ENCODE measurements at regions not wholly inside any gene's neighbourhood (a gene's known extent, or its start where the extent isn't known, plus 50 kb on each side); places are given as distances from the start of the nearest gene placed in this dataset.
"Not testable (repeated sequence)": the region's sequence is repeated elsewhere in the genome, so short reads cannot be mapped to it uniquely, and the experiment has no call there.

DNA sequence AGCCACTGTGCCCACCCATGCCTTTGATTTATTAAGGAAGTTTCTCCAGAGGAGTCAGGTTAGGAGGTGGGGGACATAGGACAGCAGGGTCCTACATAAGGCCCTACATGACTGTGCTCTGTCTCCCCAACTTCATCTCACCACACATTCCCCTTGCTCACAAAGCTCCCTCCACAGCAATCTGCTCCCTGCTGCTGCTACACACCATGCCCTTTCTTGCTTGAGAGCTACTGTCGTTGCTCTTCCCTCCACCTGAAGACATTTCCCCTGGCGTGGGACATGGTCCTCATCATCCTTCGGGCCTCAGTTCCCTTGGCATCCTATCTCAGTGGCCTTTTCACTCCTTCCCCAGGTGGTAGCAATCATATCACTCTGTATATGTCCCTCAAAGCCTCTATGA is 75.9 kb upstream of the DAPK1 start:
- H3K36me3 ChIP-seq (ENCODE audit: low read depth), result no peaks in the 10 kb centered on the region
- no peak overlapping the region for H3K27ac ChIP-seq (ENCODE audit: poor library complexity, severe bottlenecking)
- H3K27me3 ChIP-seq (ENCODE audit: insufficient read depth, poor library complexity, severe bottlenecking), result no peaks in the 10 kb centered on the region
- no peak for ATAC-seq (ENCODE audit: low read depth)
- TF ChIP-seq, protein P1, sequence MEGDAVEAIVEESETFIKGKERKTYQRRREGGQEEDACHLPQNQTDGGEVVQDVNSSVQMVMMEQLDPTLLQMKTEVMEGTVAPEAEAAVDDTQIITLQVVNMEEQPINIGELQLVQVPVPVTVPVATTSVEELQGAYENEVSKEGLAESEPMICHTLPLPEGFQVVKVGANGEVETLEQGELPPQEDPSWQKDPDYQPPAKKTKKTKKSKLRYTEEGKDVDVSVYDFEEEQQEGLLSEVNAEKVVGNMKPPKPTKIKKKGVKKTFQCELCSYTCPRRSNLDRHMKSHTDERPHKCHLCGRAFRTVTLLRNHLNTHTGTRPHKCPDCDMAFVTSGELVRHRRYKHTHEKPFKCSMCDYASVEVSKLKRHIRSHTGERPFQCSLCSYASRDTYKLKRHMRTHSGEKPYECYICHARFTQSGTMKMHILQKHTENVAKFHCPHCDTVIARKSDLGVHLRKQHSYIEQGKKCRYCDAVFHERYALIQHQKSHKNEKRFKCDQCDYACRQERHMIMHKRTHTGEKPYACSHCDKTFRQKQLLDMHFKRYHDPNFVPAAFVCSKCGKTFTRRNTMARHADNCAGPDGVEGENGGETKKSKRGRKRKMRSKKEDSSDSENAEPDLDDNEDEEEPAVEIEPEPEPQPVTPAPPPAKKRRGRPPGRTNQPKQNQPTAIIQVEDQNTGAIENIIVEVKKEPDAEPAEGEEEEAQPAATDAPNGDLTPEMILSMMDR (IDR thresholded peaks at IDR 0.05; ENCODE audit: poor library complexity, severe bottlenecking), result no peak
- no peaks in the 10 kb centered on the region for H3K4me1 ChIP-seq (ENCODE audit: insufficient read depth, poor library complexity, severe bottlenecking)
- DNase-seq (ENCODE audit: low spot score), result no peak
- no peak overlapping the region for H3K4me3 ChIP-seq (ENCODE audit: severe bottlenecking)
- H3K9me3 ChIP-seq (ENCODE audit: severe bottlenecking), result no peaks in the 10 kb centered on the region

DNA sequence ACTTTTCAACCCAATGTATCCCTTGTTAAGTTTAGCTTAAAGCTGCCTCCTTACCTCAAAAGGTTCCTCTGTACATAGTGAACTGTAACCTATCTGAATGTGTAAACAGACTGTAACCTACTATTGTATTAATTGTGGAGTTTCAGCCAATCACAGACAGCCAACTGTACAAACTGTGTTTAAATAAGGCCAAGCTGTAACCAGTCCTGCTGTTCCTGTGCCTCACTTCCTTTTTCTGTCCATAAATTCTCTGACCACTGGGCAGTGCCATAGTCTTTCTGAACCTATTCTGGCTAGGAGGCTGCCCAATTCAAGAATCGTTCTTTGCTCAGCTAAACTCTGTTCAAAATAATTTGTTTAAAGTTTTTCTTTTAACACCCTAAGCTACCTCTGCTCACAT is 74.7 kb upstream of the DAPK1 start:
- ATAC-seq (ENCODE audit: low read depth), result no peak
- no peak overlapping the region for H3K4me3 ChIP-seq (ENCODE audit: severe bottlenecking)

DNA sequence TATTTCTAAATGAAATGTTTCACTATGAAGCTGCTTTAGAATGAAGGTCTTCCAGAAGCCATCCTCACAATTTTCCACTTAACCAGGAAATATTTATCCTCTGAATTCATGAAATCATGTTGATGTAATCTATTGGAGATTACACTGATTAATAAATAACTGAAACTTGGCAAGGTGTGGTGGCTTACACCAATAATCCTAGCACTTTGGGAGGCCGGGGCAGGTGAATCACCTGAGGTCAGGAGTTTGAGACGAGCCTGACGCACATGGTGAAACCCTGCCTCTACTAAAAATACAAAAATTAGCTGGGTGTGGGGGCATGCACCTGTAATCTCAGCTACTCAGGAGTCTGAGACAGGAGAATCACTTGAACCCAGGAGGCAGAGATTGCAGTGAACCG is 73.8 kb upstream of the DAPK1 start:
- not testable (repeated sequence) for H3K4me3 ChIP-seq (ENCODE audit: severe bottlenecking); ATAC-seq (ENCODE audit: low read depth); H3K4me1 ChIP-seq (ENCODE audit: insufficient read depth, poor library complexity, severe bottlenecking); H3K27ac ChIP-seq (ENCODE audit: poor library complexity, severe bottlenecking); DNase-seq (ENCODE audit: low spot score); H3K36me3 ChIP-seq (ENCODE audit: low read depth); H3K9me3 ChIP-seq (ENCODE audit: severe bottlenecking); H3K27me3 ChIP-seq (ENCODE audit: insufficient read depth, poor library complexity, severe bottlenecking)

More for the DNA sequence above, 74.7 kb upstream of the DAPK1 start:
- no peaks in the 10 kb centered on the region for H3K27me3 ChIP-seq (ENCODE audit: insufficient read depth, poor library complexity, severe bottlenecking)
- no peaks in the 10 kb centered on the region for H3K4me1 ChIP-seq (ENCODE audit: insufficient read depth, poor library complexity, severe bottlenecking)
- no peaks in the 10 kb centered on the region for H3K36me3 ChIP-seq (ENCODE audit: low read depth)
- no peak overlapping the region for H3K27ac ChIP-seq (ENCODE audit: poor library complexity, severe bottlenecking)
- no peaks in the 10 kb centered on the region for H3K9me3 ChIP-seq (ENCODE audit: severe bottlenecking)
- TF ChIP-seq, protein P1 (IDR thresholded peaks at IDR 0.05; ENCODE audit: poor library complexity, severe bottlenecking), result no peak
- no peak for DNase-seq (ENCODE audit: low spot score)

DNA sequence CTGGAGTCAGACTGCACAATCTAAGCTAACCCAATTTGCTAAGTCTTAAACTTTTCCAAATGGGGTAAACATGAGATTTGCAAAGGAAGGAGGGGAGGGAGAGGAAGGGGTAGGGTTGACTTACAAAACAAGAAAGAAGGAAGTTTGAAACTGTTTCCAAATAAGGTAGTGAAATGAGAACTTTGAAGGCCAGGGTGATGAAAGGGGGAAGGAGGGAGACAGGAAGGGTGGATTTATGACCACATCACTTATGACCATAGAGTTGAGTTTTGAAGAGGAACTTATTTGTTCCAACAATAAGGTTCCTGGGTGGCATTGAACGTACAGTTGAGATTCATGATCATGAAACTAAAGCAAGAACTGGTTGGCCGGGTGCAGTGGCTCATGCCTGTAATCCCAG is 72.5 kb upstream of the DAPK1 start:
- H3K36me3 ChIP-seq (ENCODE audit: low read depth), result no peaks in the 10 kb centered on the region
- H3K9me3 ChIP-seq (ENCODE audit: severe bottlenecking), result no peaks in the 10 kb centered on the region
- H3K4me1 ChIP-seq (ENCODE audit: insufficient read depth, poor library complexity, severe bottlenecking), result no peaks in the 10 kb centered on the region
- no peak overlapping the region for H3K27ac ChIP-seq (ENCODE audit: poor library complexity, severe bottlenecking)
- TF ChIP-seq, protein P1 (IDR thresholded peaks at IDR 0.05; ENCODE audit: poor library complexity, severe bottlenecking), result no peak
- no peaks in the 10 kb centered on the region for H3K27me3 ChIP-seq (ENCODE audit: insufficient read depth, poor library complexity, severe bottlenecking)
- no peak overlapping the region for H3K4me3 ChIP-seq (ENCODE audit: severe bottlenecking)
- no peak for ATAC-seq (ENCODE audit: low read depth)
- DNase-seq (ENCODE audit: low spot score), result no peak

DNA sequence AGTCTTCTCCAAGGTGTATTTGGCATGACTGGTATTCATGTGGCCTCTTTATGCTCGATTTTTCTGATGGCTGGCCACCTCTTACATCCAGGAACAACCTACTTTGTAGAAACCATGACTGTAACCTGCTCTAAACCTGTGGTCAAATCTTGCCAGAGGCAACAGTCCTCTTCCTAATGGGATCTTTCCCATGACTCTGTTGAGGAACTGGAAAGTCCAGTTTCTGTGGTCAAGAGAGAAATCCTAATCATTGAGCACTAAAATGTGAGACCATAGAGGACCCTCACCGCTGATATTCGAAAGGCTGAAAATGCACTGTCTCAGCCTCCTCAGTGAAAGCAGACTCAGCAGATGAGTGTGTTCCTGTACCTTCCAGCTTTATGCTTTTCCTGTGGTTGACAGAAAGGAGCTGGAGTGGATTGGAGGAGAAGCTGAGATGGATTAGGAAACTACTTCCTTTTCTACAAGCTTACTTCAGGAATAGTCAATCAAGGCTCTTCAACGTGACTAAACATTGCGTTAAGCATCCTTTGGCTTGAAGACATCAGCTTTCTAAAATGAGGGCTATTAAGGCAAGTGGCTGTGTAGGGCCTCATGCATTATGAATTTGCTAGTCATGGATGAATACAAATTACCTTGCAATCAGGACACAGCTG is 69.7 kb upstream of the DAPK1 start:
- Histone ChIP-seq H3K27me3 (ENCODE audit: insufficient read depth, poor library complexity, severe bottlenecking) (no peaks in the 10 kb centered on the region), H3K27ac (ENCODE audit: poor library complexity, severe bottlenecking) (no peak overlapping the region), H3K9me3 (ENCODE audit: severe bottlenecking) (no peaks in the 10 kb centered on the region), H3K4me1 (ENCODE audit: insufficient read depth, poor library complexity, severe bottlenecking) (no peaks in the 10 kb centered on the region), H3K36me3 (ENCODE audit: low read depth) (no peaks in the 10 kb centered on the region), H3K4me3 (ENCODE audit: severe bottlenecking) (no peak overlapping the region)
- TF ChIP-seq, protein P1 (IDR thresholded peaks at IDR 0.05; ENCODE audit: poor library complexity, severe bottlenecking), result no peak
- no peak for ATAC-seq (ENCODE audit: low read depth)
- DNase-seq (ENCODE audit: low spot score), result no peak

All from RWPE2 (cell line).